GM21786 (cell line): ENCODE measurements at regions not wholly inside any gene's neighbourhood (a gene's known extent, or its start where the extent isn't known, plus 50 kb on each side); places are given as distances from the start of the nearest gene placed in this dataset.

Source experiments
- ATAC-seq: cut with Tn5 transposase; IDR thresholded peaks from one replicate; pipeline ENCODE4 v1.9.1; 2021; ENCODE audit not compliant: unreplicated experiment

GRCh38 chr4:54933579-54933978, 191.8 kb downstream of the KDR start:
- ATAC-seq: no peak

GRCh38 chr4:54930226-54930625, 195.2 kb downstream of the KDR start:
- ATAC-seq: no peak

- ATAC-seq: no peak
Observed at GRCh38 chr4:54929459-54929858, 195.9 kb downstream of the KDR start.

GRCh38 chr4:54924891-54925290, 200.5 kb downstream of the KDR start:
- no peak for ATAC-seq

- ATAC-seq: no peak
Observed at GRCh38 chr4:54915276-54915675, 210.1 kb downstream of the KDR start.

GRCh38 chr4:54914781-54915180, 210.6 kb downstream of the KDR start:
- no peak for ATAC-seq

GRCh38 chr4:54913751-54914526, 211.5 kb downstream of the KDR start:
- no peak for ATAC-seq

GRCh38 chr4:54912155-54912554, 213.2 kb downstream of the KDR start:
- ATAC-seq: no peak

- no peak for ATAC-seq
Observed at GRCh38 chr4:54909961-54910360, 215.4 kb downstream of the KDR start.

GRCh38 chr4:54908763-54909162, 216.6 kb downstream of the KDR start:
- no peak for ATAC-seq

- no peak for ATAC-seq
Observed at GRCh38 chr4:54904953-54905352, 220.4 kb downstream of the KDR start.

GRCh38 chr4:54902976-54903375, 222.4 kb downstream of the KDR start:
- ATAC-seq: no peak

- no peak for ATAC-seq
Observed at GRCh38 chr4:54902271-54902670, 223.1 kb downstream of the KDR start.

- no peak for ATAC-seq
Observed at GRCh38 chr4:54901202-54901601, 224.2 kb downstream of the KDR start.

GRCh38 chr4:54898656-54899340, 226.6 kb downstream of the KDR start:
- ATAC-seq: no peak

- no peak for ATAC-seq
Observed at GRCh38 chr4:54898056-54898562, 227.3 kb downstream of the KDR start.

- ATAC-seq: no peak
Observed at GRCh38 chr4:54897590-54897989, 227.8 kb downstream of the KDR start.

GRCh38 chr4:54882616-54883015, 224.9 kb downstream of the KIT start:
- no peak for ATAC-seq

- no peak for ATAC-seq
Observed at GRCh38 chr4:54879576-54879975, 221.8 kb downstream of the KIT start.

- no peak for ATAC-seq
Observed at GRCh38 chr4:54877006-54877405, 219.2 kb downstream of the KIT start.

- no peak for ATAC-seq
Observed at GRCh38 chr4:54872261-54872660, 214.5 kb downstream of the KIT start.

GRCh38 chr4:54863571-54864255, 206.0 kb downstream of the KIT start:
- no peak for ATAC-seq
